PC-3 (cell line): ENCODE measurements at regions not wholly inside any gene's neighbourhood (a gene's known extent, or its start where the extent isn't known, plus 50 kb on each side); places are given as distances from the start of the nearest gene placed in this dataset.

Experiments
- ATAC-seq: fragments of 200-7000 bp; cut with Tn5 transposase; 2 replicates; pipeline ENCODE4 v1.9.1; 2020; ENCODE audit warnings: mild to moderate bottlenecking, moderate library complexity
- BruUV-seq: library from RNA; stranded (reverse); fragments of 400-500 nt; replicated peaks from 2 replicates; lab custom pipeline; 2021; lab: Mats Ljungman, UMichigan
- CTCF ChIA-PET: fragments of 300-600 bp; sonication (Branson Sonifier 250); formaldehyde crosslinking; loops from one replicate; lab custom pipeline; 2022; ENCODE audit warnings: antibody characterized with exemption; lab: Charles Lee
- POLR2A ChIA-PET: fragments of 300-600 bp; sonication (Branson Sonifier 250); formaldehyde crosslinking; loops from one replicate; lab custom pipeline; 2022; ENCODE audit warnings: antibody characterized with exemption; ENCODE audit not compliant: unreplicated experiment; lab: Charles Lee
- DNase-seq: peaks from one replicate; pipeline ENCODE4 v3.0.0-alpha.2; 2015
- H2AFZ ChIP-seq: fragments of 300-600 bp; sonication (generic); 2 replicates; pipeline ENCODE4 v1.6.0; 2016; ENCODE audit warnings: antibody characterized with exemption, low read length
- H3F3A ChIP-seq: fragments of 300-600 bp; sonication (generic); one replicate; pipeline ENCODE4 v1.6.0; 2017; ENCODE audit warnings: antibody characterized with exemption, low read length, control low read depth, mild to moderate bottlenecking; ENCODE audit not compliant: unreplicated experiment
- H3K27ac ChIP-seq: fragments of 300-600 bp; sonication (generic); 2 replicates; pipeline ENCODE4 v1.5.1; 2016; ENCODE audit warnings: mild to moderate bottlenecking, low read length
- H3K27me3 ChIP-seq: fragments of 300-600 bp; sonication (generic); 2 replicates; pipeline ENCODE4 v1.6.1; 2016; ENCODE audit warnings: low read length, mixed read lengths
- H3K36me3 ChIP-seq: fragments of 300-600 bp; sonication (generic); 2 replicates; pipeline ENCODE4 v1.6.1; 2016; ENCODE audit warnings: low read depth, mixed run types, low read length, mixed read lengths
- H3K4me1 ChIP-seq: fragments of 300-600 bp; sonication (generic); 2 replicates; pipeline ENCODE4 v1.5.1; 2016; ENCODE audit warnings: low read length; ENCODE audit not compliant: insufficient read depth
- H3K4me2 ChIP-seq: fragments of 300-600 bp; sonication (generic); 2 replicates; pipeline ENCODE4 v1.6.0; 2016; ENCODE audit warnings: low read length
- H3K4me3 ChIP-seq: fragments of 300-600 bp; sonication (generic); 2 replicates; pipeline ENCODE4 v1.5.1; 2016; ENCODE audit warnings: mild to moderate bottlenecking, low read length, mixed read lengths
- H3K79me2 ChIP-seq: fragments of 300-600 bp; sonication (generic); 2 replicates; pipeline ENCODE4 v1.6.1; 2017; ENCODE audit warnings: low read length, mixed read lengths
- H3K9ac ChIP-seq: fragments of 300-600 bp; sonication (generic); 2 replicates; pipeline ENCODE4 v1.6.0; 2016; ENCODE audit warnings: mild to moderate bottlenecking, low read length
- H3K9me2 ChIP-seq: fragments of 300-600 bp; sonication (generic); replicated peaks from 2 replicates; pipeline ENCODE4 v1.6.1; 2016; ENCODE audit warnings: mixed run types, low read length, mixed read lengths
- H3K9me3 ChIP-seq: fragments of 300-600 bp; sonication (generic); 2 replicates; pipeline ENCODE4 v1.6.1; 2016; ENCODE audit warnings: low read length, mixed read lengths
- H4K20me1 ChIP-seq: fragments of 300-600 bp; sonication (generic); 2 replicates; pipeline ENCODE4 v1.6.1; 2016; ENCODE audit warnings: low read length, mixed read lengths
- EZH2 ChIP-seq: fragments of 300-600 bp; sonication (generic); IDR thresholded peaks from one replicate; pipeline ENCODE4 v1.6.1; 2017; ENCODE audit warnings: antibody characterized with exemption, mild to moderate bottlenecking, low read length; ENCODE audit not compliant: unreplicated experiment
- EZH2phosphoT487 ChIP-seq: fragments of 300-600 bp; sonication (generic); IDR thresholded peaks from 2 replicates; pipeline ENCODE4 v1.6.1; 2018; ENCODE audit warnings: mild to moderate bottlenecking, antibody characterized with exemption, low read length, borderline replicate concordance
- intact Hi-C: fragments of 100-400 bp; cut with micrococcal nuclease; formaldehyde crosslinking; loops from 2 replicates; pipeline ENCODE4 v1.9.0; 2023
- TF ChIP-seq, protein P1 (sequence below): fragments of 300-600 bp; sonication (generic); conservative IDR thresholded peaks from 2 replicates; pipeline ENCODE4 v1.5.1; 2017; ENCODE audit warnings: antibody characterized with exemption, low read depth, mild to moderate bottlenecking, low read length

DNA sequence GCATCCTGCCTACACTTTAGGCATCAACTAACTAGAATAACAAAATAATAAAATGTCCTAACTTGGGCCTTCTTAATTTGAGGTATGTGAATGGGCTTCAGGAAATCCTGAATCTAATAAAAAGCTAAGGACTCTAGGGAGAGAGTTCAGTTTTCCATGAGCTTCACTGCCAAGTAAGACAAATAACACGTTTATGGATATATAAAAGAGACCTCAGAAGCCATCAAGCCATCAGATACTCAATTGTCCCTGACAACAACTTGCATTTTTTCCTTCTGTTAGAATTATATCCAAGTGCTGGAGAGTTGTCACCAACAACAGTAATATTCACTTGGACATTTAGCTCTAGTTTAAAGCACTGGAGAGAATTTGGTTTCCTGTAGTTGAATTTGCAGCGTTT, 102.4 kb upstream of the IGSF10 start:
- TF ChIP-seq EZH2phosphoT487 (no peak), EZH2 (no peak)
- TF ChIP-seq, protein P1, sequence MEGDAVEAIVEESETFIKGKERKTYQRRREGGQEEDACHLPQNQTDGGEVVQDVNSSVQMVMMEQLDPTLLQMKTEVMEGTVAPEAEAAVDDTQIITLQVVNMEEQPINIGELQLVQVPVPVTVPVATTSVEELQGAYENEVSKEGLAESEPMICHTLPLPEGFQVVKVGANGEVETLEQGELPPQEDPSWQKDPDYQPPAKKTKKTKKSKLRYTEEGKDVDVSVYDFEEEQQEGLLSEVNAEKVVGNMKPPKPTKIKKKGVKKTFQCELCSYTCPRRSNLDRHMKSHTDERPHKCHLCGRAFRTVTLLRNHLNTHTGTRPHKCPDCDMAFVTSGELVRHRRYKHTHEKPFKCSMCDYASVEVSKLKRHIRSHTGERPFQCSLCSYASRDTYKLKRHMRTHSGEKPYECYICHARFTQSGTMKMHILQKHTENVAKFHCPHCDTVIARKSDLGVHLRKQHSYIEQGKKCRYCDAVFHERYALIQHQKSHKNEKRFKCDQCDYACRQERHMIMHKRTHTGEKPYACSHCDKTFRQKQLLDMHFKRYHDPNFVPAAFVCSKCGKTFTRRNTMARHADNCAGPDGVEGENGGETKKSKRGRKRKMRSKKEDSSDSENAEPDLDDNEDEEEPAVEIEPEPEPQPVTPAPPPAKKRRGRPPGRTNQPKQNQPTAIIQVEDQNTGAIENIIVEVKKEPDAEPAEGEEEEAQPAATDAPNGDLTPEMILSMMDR: no peak

DNA sequence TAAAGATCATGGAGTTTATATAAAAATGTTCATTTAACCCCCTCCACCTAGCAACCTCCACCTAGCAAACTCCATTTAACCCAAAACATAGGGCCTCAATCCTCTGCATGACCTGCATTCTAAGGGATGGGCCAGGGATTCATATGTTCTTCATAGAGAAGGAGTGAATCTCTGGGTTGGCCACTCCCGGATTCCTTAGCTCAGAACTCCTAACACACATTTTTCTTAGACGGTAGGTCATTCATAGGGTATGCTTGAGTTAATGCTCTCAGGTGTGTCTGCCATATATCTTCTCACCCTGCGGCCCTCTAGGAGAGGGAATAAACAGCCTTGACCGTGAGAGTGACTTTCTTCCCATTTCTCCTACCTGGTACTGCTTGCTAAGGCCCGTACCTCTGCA, 102.0 kb upstream of the IGSF10 start:
- ChIA-PET CTCF (no interaction called here), POLR2A (no interaction called here)
- intact Hi-C loops: no loop called here
- no peaks in the 10 kb centered on the region for H3F3A ChIP-seq
- TF ChIP-seq EZH2phosphoT487: no peak
- TF ChIP-seq, protein P1: no peak
- TF ChIP-seq EZH2: no peak
- no peaks in the 10 kb centered on the region for H3K9me3 ChIP-seq
- ATAC-seq (no peak), DNase-seq (no peak)
- H3K27me3 ChIP-seq: no peaks in the 10 kb centered on the region
- no peak overlapping the region for H2AFZ ChIP-seq
- no peak overlapping the region for H3K4me3 ChIP-seq
- no peak overlapping the region for H3K27ac ChIP-seq
- H4K20me1 ChIP-seq: no peaks in the 10 kb centered on the region
- H3K9me2 ChIP-seq: no peaks in the 10 kb centered on the region
- peaks cover 10% of the 10 kb centered on the region for H3K4me1 ChIP-seq
- BruUV-seq: no TSS peak
- H3K4me2 ChIP-seq: no peak overlapping the region
- no peaks in the 10 kb centered on the region for H3K79me2 ChIP-seq
- H3K9ac ChIP-seq: no peak overlapping the region
- no peaks in the 10 kb centered on the region for H3K36me3 ChIP-seq

More for the DNA sequence above, 102.4 kb upstream of the IGSF10 start:
- ChIA-PET CTCF (no interaction called here), POLR2A (no interaction called here)
- no peaks in the 10 kb centered on the region for H3K36me3 ChIP-seq
- H3K9me2 ChIP-seq: no peaks in the 10 kb centered on the region
- H3K79me2 ChIP-seq: no peaks in the 10 kb centered on the region
- H3K4me2 ChIP-seq: no peak overlapping the region
- no peaks in the 10 kb centered on the region for H3F3A ChIP-seq
- no peaks in the 10 kb centered on the region for H3K9me3 ChIP-seq
- no peak for ATAC-seq
- H2AFZ ChIP-seq: no peak overlapping the region
- intact Hi-C loops: no loop called here
- no peak overlapping the region for H3K9ac ChIP-seq
- no peaks in the 10 kb centered on the region for H3K27me3 ChIP-seq
- H3K4me3 ChIP-seq: no peak overlapping the region
- no peak for DNase-seq
- peaks cover 10% of the 10 kb centered on the region for H3K4me1 ChIP-seq
- no TSS peak for BruUV-seq
- no peaks in the 10 kb centered on the region for H4K20me1 ChIP-seq
- no peak overlapping the region for H3K27ac ChIP-seq

DNA sequence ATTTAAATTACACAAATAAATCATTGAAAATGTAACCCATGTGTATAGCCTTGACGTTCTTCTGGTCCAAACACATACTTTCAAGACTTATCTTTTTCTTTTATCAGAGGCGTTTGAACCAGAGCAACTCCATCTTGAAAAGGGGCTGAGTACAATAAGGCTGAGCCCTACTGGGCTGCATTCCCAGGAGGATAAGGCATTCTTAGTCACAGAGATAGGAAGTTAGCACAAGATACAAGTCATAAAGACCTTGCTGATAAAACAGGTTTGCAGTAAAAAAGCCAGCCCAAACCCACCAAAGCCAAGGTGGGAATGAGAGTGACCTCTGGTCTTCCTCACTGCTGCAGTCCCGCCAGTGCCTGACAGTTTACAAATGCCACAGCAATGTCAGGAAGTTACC, 101.0 kb upstream of the IGSF10 start:
- H3K4me1 ChIP-seq: peaks cover 10% of the 10 kb centered on the region
- H3K27ac ChIP-seq: no peak overlapping the region
- ChIA-PET POLR2A (no interaction called here), CTCF (no interaction called here)
- no peak overlapping the region for H2AFZ ChIP-seq
- intact Hi-C loops: no loop called here
- H3K79me2 ChIP-seq: no peaks in the 10 kb centered on the region
- no peaks in the 10 kb centered on the region for H3F3A ChIP-seq
- no TSS peak for BruUV-seq
- no peaks in the 10 kb centered on the region for H4K20me1 ChIP-seq
- no peaks in the 10 kb centered on the region for H3K36me3 ChIP-seq
- H3K4me2 ChIP-seq: no peak overlapping the region
- no peak overlapping the region for H3K9ac ChIP-seq
- H3K4me3 ChIP-seq: no peak overlapping the region
- H3K27me3 ChIP-seq: no peaks in the 10 kb centered on the region
- no peaks in the 10 kb centered on the region for H3K9me3 ChIP-seq
- ATAC-seq (peak; percentile 78), DNase-seq (peak; percentile 43)
- TF ChIP-seq EZH2phosphoT487: no peak
- no peak for TF ChIP-seq EZH2
- TF ChIP-seq, protein P1: no peak
- H3K9me2 ChIP-seq: no peaks in the 10 kb centered on the region
